ENCODE measurements at regions not wholly inside any gene's neighbourhood (a gene's known extent, or its start where the extent isn't known, plus 50 kb on each side); places are given as distances from the start of the nearest gene placed in this dataset.
"Not testable (repeated sequence)": the region's sequence is repeated elsewhere in the genome, so short reads cannot be mapped to it uniquely, and the experiment has no call there.

GRCh38 chr3:96584066-96584465 is 230.3 kb upstream of the EPHA6 start:
- no peak for TF ChIP-seq CTCF (IDR thresholded peaks at IDR 0.05; ENCODE audit: low read depth, low read length)
- no peaks in the 10 kb centered on the region for H3K27me3 ChIP-seq
- no peaks in the 10 kb centered on the region for H3K4me1 ChIP-seq
- no peak overlapping the region for H3K4me3 ChIP-seq (ENCODE audit: low read depth, low read length)
- DNase-seq = no peak
- H3K36me3 ChIP-seq = no peaks in the 10 kb centered on the region
- H3K9me3 ChIP-seq = no peaks in the 10 kb centered on the region

GRCh38 chr3:96606865-96607264 is 207.5 kb upstream of the EPHA6 start:
- H3K4me3 ChIP-seq (ENCODE audit: low read depth, low read length); H3K9me3 ChIP-seq; H3K27me3 ChIP-seq; H3K4me1 ChIP-seq; H3K36me3 ChIP-seq; DNase-seq: not testable (repeated sequence)

GRCh38 chr3:96619475-96619874 is 194.9 kb upstream of the EPHA6 start:
- Histone ChIP-seq H3K9me3 (no peaks in the 10 kb centered on the region), H3K36me3 (no peaks in the 10 kb centered on the region), H3K4me3 (ENCODE audit: low read depth, low read length) (no peak overlapping the region), H3K27me3 (no peaks in the 10 kb centered on the region), H3K4me1 (no peaks in the 10 kb centered on the region)
- no peak for DNase-seq
- TF ChIP-seq CTCF (IDR thresholded peaks at IDR 0.05; ENCODE audit: low read depth, low read length) = no peak

- H3K36me3 ChIP-seq = no peaks in the 10 kb centered on the region
- no peak overlapping the region for H3K4me3 ChIP-seq (ENCODE audit: low read depth, low read length)
- no peaks in the 10 kb centered on the region; the same call in 1 of the 2 replicates for H3K4me1 ChIP-seq
- no peak for TF ChIP-seq CTCF (IDR thresholded peaks at IDR 0.05; ENCODE audit: low read depth, low read length)
- DNase-seq = no peak
- H3K9me3 ChIP-seq = no peaks in the 10 kb centered on the region
- no peaks in the 10 kb centered on the region for H3K27me3 ChIP-seq
These were observed 191.5 kb upstream of the EPHA6 start for GRCh38 chr3:96622878-96623277.

GRCh38 chr3:96631050-96631449 is 183.3 kb upstream of the EPHA6 start:
- Histone ChIP-seq H3K36me3 (no peaks in the 10 kb centered on the region), H3K27me3 (no peaks in the 10 kb centered on the region), H3K9me3 (no peaks in the 10 kb centered on the region), H3K4me3 (ENCODE audit: low read depth, low read length) (no peak overlapping the region), H3K4me1 (peaks cover 10% of the 10 kb centered on the region)
- no peak for TF ChIP-seq CTCF (IDR thresholded peaks at IDR 0.05; ENCODE audit: low read depth, low read length)
- DNase-seq = no peak

- Histone ChIP-seq H3K36me3 (no peaks in the 10 kb centered on the region), H3K9me3 (no peaks in the 10 kb centered on the region), H3K4me1 (no peaks in the 10 kb centered on the region), H3K27me3 (no peaks in the 10 kb centered on the region), H3K4me3 (ENCODE audit: low read depth, low read length) (no peak overlapping the region)
- no peak for TF ChIP-seq CTCF (IDR thresholded peaks at IDR 0.05; ENCODE audit: low read depth, low read length)
- DNase-seq = no peak
These were observed 167.8 kb upstream of the EPHA6 start for GRCh38 chr3:96646596-96646995.

- DNase-seq = no peak
- Histone ChIP-seq H3K4me3 (ENCODE audit: low read depth, low read length) (no peak overlapping the region), H3K36me3 (no peaks in the 10 kb centered on the region), H3K4me1 (no peaks in the 10 kb centered on the region), H3K9me3 (no peaks in the 10 kb centered on the region), H3K27me3 (no peaks in the 10 kb centered on the region)
- no peak for TF ChIP-seq CTCF (IDR thresholded peaks at IDR 0.05; ENCODE audit: low read depth, low read length)
These were observed 156.7 kb upstream of the EPHA6 start for GRCh38 chr3:96657710-96658109.

- DNase-seq; H3K4me1 ChIP-seq; H3K27me3 ChIP-seq; H3K4me3 ChIP-seq (ENCODE audit: low read depth, low read length); H3K9me3 ChIP-seq; H3K36me3 ChIP-seq: not testable (repeated sequence)
These were observed 142.4 kb upstream of the EPHA6 start for GRCh38 chr3:96671861-96672595.

Data from BE2C (cell line).